Osteoblast (primary cell): ENCODE measurements at regions not wholly inside any gene's neighbourhood (a gene's known extent, or its start where the extent isn't known, plus 50 kb on each side); places are given as distances from the start of the nearest gene placed in this dataset.

Experiments used
- DNase-seq: peaks from one replicate; pipeline ENCODE4 v3.0.0; 2011; ENCODE audit warnings: low spot score, mixed read lengths; ENCODE audit not compliant: insufficient read length; ENCODE audit errors: missing footprints
- H2AFZ ChIP-seq: 2 replicates; pipeline ENCODE4 v1.6.0; 2011; ENCODE audit warnings: mild to moderate bottlenecking, low read length
- H3K27ac ChIP-seq: 2 replicates; pipeline ENCODE4 v1.5.1; 2011; ENCODE audit warnings: mild to moderate bottlenecking, low read depth, low read length, moderate library complexity
- H3K27me3 ChIP-seq: 2 replicates; pipeline ENCODE4 v1.6.0; 2012; ENCODE audit warnings: mild to moderate bottlenecking, control low read depth, inconsistent platforms, low read length, moderate library complexity; ENCODE audit not compliant: insufficient read depth
- H3K36me3 ChIP-seq: 2 replicates; pipeline ENCODE4 v1.5.1; 2011; ENCODE audit warnings: mild to moderate bottlenecking, low read length, control low read depth, moderate library complexity; ENCODE audit not compliant: insufficient read depth
- H3K4me1 ChIP-seq: 2 replicates; pipeline ENCODE4 v1.5.1; 2011; ENCODE audit warnings: mild to moderate bottlenecking, low read length, control low read depth, moderate library complexity; ENCODE audit not compliant: insufficient read depth
- H3K4me2 ChIP-seq: 2 replicates; pipeline ENCODE4 v1.6.0; 2011; ENCODE audit warnings: mild to moderate bottlenecking, low read length; ENCODE audit not compliant: insufficient read depth
- H3K4me3 ChIP-seq: fragments of 200-600 bp; sonication (generic); 3 replicates; pipeline ENCODE4 v1.5.1; 2012; ENCODE audit warnings: mild to moderate bottlenecking, low read length, inconsistent platforms; ENCODE audit not compliant: insufficient read depth
- H3K79me2 ChIP-seq: 2 replicates; pipeline ENCODE4 v1.6.0; 2012; ENCODE audit warnings: mild to moderate bottlenecking, low read length, control low read depth, inconsistent platforms; ENCODE audit not compliant: insufficient read depth
- H3K9me3 ChIP-seq: 2 replicates; pipeline ENCODE4 v1.5.1; 2011; ENCODE audit warnings: low read depth, low read length, control low read depth
- H4K20me1 ChIP-seq: 2 replicates; pipeline ENCODE4 v1.6.0; 2012; ENCODE audit warnings: mild to moderate bottlenecking, low read length, control low read depth; ENCODE audit not compliant: insufficient read depth
- CTCF ChIP-seq: IDR thresholded peaks from 2 replicates; pipeline ENCODE4 v1.5.1; 2011; ENCODE audit warnings: mild to moderate bottlenecking, low read depth, low read length, moderate library complexity; ENCODE audit errors: extremely low read depth

- no peak for TF ChIP-seq CTCF
- H3K9me3 ChIP-seq, result no peaks in the 10 kb centered on the region
- H3K36me3 ChIP-seq, result no peaks in the 10 kb centered on the region
- no peak overlapping the region for H3K4me2 ChIP-seq
- no peaks in the 10 kb centered on the region for H4K20me1 ChIP-seq
- no peaks in the 10 kb centered on the region for H3K79me2 ChIP-seq
- no peaks in the 10 kb centered on the region for H3K27me3 ChIP-seq
- peaks cover 17% of the 10 kb centered on the region for H3K4me1 ChIP-seq
- no peak for DNase-seq
- no peak overlapping the region for H3K27ac ChIP-seq
- no peak overlapping the region for H2AFZ ChIP-seq
- no peak overlapping the region for H3K4me3 ChIP-seq
Measured at GRCh38 chr12:67459578-67459977, 189.0 kb upstream of the DYRK2 start.

- no peaks in the 10 kb centered on the region for H4K20me1 ChIP-seq
- no peak for TF ChIP-seq CTCF
- no peaks in the 10 kb centered on the region for H3K79me2 ChIP-seq
- H3K27me3 ChIP-seq, result no peaks in the 10 kb centered on the region
- H3K4me2 ChIP-seq, result no peak overlapping the region
- peaks cover 17% of the 10 kb centered on the region for H3K4me1 ChIP-seq
- DNase-seq, result no peak
- H2AFZ ChIP-seq, result no peak overlapping the region
- H3K4me3 ChIP-seq, result no peak overlapping the region
- no peaks in the 10 kb centered on the region for H3K36me3 ChIP-seq
- no peaks in the 10 kb centered on the region for H3K9me3 ChIP-seq
- no peak overlapping the region for H3K27ac ChIP-seq
Measured at GRCh38 chr12:67460388-67460787, 188.2 kb upstream of the DYRK2 start.

- no peak for DNase-seq
- H3K27ac ChIP-seq, result no peak overlapping the region
- H3K4me3 ChIP-seq, result no peak overlapping the region
- no peak overlapping the region for H3K4me2 ChIP-seq
- H3K4me1 ChIP-seq, result no peaks in the 10 kb centered on the region
- TF ChIP-seq CTCF, result no peak
- H3K27me3 ChIP-seq, result no peaks in the 10 kb centered on the region
- H2AFZ ChIP-seq, result no peak overlapping the region
- no peaks in the 10 kb centered on the region for H4K20me1 ChIP-seq
- H3K79me2 ChIP-seq, result no peaks in the 10 kb centered on the region
- no peaks in the 10 kb centered on the region for H3K9me3 ChIP-seq
- no peaks in the 10 kb centered on the region for H3K36me3 ChIP-seq
Measured at GRCh38 chr12:67468549-67469245, 179.8 kb upstream of the DYRK2 start.

- Histone ChIP-seq H4K20me1 (no peaks in the 10 kb centered on the region), H3K79me2 (no peaks in the 10 kb centered on the region), H3K9me3 (no peaks in the 10 kb centered on the region), H3K27ac (no peak overlapping the region), H3K27me3 (no peaks in the 10 kb centered on the region), H3K4me1 (no peaks in the 10 kb centered on the region), H3K4me2 (no peak overlapping the region), H3K4me3 (no peak overlapping the region), H3K36me3 (no peaks in the 10 kb centered on the region), H2AFZ (no peak overlapping the region)
- no peak for TF ChIP-seq CTCF
- no peak for DNase-seq
Measured at GRCh38 chr12:67469666-67470065, 178.9 kb upstream of the DYRK2 start.
